ENCODE measurements at regions not wholly inside any gene's neighbourhood (a gene's known extent, or its start where the extent isn't known, plus 50 kb on each side); places are given as distances from the start of the nearest gene placed in this dataset.

GRCh38 chr9:80025131-80025530, 453.4 kb downstream of the TLE4 start:
- no peak for DNase-seq

GRCh38 chr9:80020530-80020929, 448.8 kb downstream of the TLE4 start:
- DNase-seq = no peak

GRCh38 chr9:80020056-80020455, 448.3 kb downstream of the TLE4 start:
- no peak for DNase-seq

- no peak for DNase-seq
Measured at GRCh38 chr9:80013891-80014290, 442.1 kb downstream of the TLE4 start.

GRCh38 chr9:80012557-80013330, 441.0 kb downstream of the TLE4 start:
- no peak for DNase-seq

- DNase-seq = no peak
Measured at GRCh38 chr9:80009204-80009603, 437.4 kb downstream of the TLE4 start.

GRCh38 chr9:80004714-80005113, 432.9 kb downstream of the TLE4 start:
- DNase-seq = no peak

- no peak for DNase-seq
Measured at GRCh38 chr9:79990536-79990935, 418.8 kb downstream of the TLE4 start.

- DNase-seq = no peak
Measured at GRCh38 chr9:79989079-79989478, 417.3 kb downstream of the TLE4 start.

- DNase-seq = no peak
Measured at GRCh38 chr9:79988126-79988525, 416.4 kb downstream of the TLE4 start.

- no peak for DNase-seq
Measured at GRCh38 chr9:79986437-79986836, 414.7 kb downstream of the TLE4 start.

- no peak for DNase-seq
Measured at GRCh38 chr9:79985772-79986171, 414.0 kb downstream of the TLE4 start.

- DNase-seq = no peak
Measured at GRCh38 chr9:79985264-79985663, 413.5 kb downstream of the TLE4 start.

GRCh38 chr9:79984429-79985067, 412.8 kb downstream of the TLE4 start:
- DNase-seq = no peak

GRCh38 chr9:79980432-79980831, 408.7 kb downstream of the TLE4 start:
- no peak for DNase-seq

GRCh38 chr9:79977510-79978197, 405.9 kb downstream of the TLE4 start:
- no peak for DNase-seq

GRCh38 chr9:79977074-79977435, 405.3 kb downstream of the TLE4 start:
- no peak for DNase-seq

GRCh38 chr9:79976257-79977073, 404.7 kb downstream of the TLE4 start:
- DNase-seq = no peak

- DNase-seq = no peak
Measured at GRCh38 chr9:79975621-79976256, 404.0 kb downstream of the TLE4 start.

GRCh38 chr9:79974806-79975422, 403.1 kb downstream of the TLE4 start:
- DNase-seq = no peak

GRCh38 chr9:79973627-79974026, 401.9 kb downstream of the TLE4 start:
- DNase-seq = no peak

- no peak for DNase-seq
Measured at GRCh38 chr9:79970146-79970425, 398.3 kb downstream of the TLE4 start.

All from activated effector memory CD4-positive, alpha-beta T cell treated with Interleukin-2 at 50 U/mL for 16 hours (primary cell).